HCT116 (cell line): ENCODE measurements at regions not wholly inside any gene's neighbourhood (a gene's known extent, or its start where the extent isn't known, plus 50 kb on each side); places are given as distances from the start of the nearest gene placed in this dataset.

Experiments
- ATAC-seq: fragments of 200-7000 bp; cut with Tn5 transposase; 2 replicates; pipeline ENCODE4 v1.9.1; 2020; ENCODE audit warnings: mild to moderate bottlenecking, moderate library complexity
- BruUV-seq: library from RNA; stranded (reverse); fragments of 400-500 nt; replicated peaks from 2 replicates; lab custom pipeline; 2021; lab: Mats Ljungman, UMichigan
- CTCF ChIA-PET: fragments of 300-600 bp; sonication (Branson Sonifier 250); formaldehyde crosslinking; loops from one replicate; lab custom pipeline; 2021; ENCODE audit warnings: antibody characterized with exemption; lab: Charles Lee
- POLR2A ChIA-PET: fragments of 300-600, 350-600 bp; sonication (Branson Sonifier 250); formaldehyde crosslinking; loops from one replicate; lab custom pipeline; 2021; ENCODE audit warnings: antibody characterized with exemption; lab: Charles Lee
- RAD21 ChIA-PET, 2 experiments: fragments of 300-600 bp; sonication (Branson Sonifier 250); formaldehyde crosslinking; loops; one replicate each; lab custom pipeline; 2023; ENCODE audit warnings: low total read pairs in 2 of 2; ENCODE audit not compliant: uncharacterized antibody in 2 of 2, unreplicated experiment in 2 of 2, low non-redundant PET in 1 of 2; lab: Charles Lee
- DNase-seq: peaks from one replicate; pipeline ENCODE4 v3.0.0-alpha.2; 2010; ENCODE audit warnings: low read depth, low spot score
- H2AFZ ChIP-seq: fragments of 200-600 bp; shearing (Covaris generic), sonication (generic); 2 replicates; pipeline ENCODE4 v1.6.1; 2017; ENCODE audit warnings: low read depth, mixed run types, mixed read lengths, antibody characterized with exemption, low read length; ENCODE audit not compliant: poor library complexity, severe bottlenecking
- H3K27ac ChIP-seq: 2 replicates; pipeline ENCODE4 v1.5.1; 2012; ENCODE audit warnings: low read depth, low read length
- H3K27me3 ChIP-seq: fragments of 200-600 bp; sonication (generic); 2 replicates; pipeline ENCODE4 v1.6.1; 2016; ENCODE audit warnings: mixed run types, low read length, mixed read lengths; ENCODE audit not compliant: insufficient read depth
- H3K36me3 ChIP-seq, 2 experiments: fragments of 200-500 bp in 1 of 2; fragments of 200-600 bp in 1 of 2; sonication (Bioruptor generic) in 1 of 2; sonication (generic) in 1 of 2; 2 replicates each; pipeline versions ENCODE4 v1.5.1 to v1.6.1; 2014 to 2016; ENCODE audit warnings: low read length in 2 of 2, inconsistent platforms in 1 of 2, mixed read lengths in 1 of 2, mixed run types in 1 of 2; ENCODE audit not compliant: insufficient read depth in 2 of 2, control insufficient read depth in 1 of 2
- H3K4me1 ChIP-seq, 2 experiments: fragments of 200-600 bp in 1 of 2; sonication (generic) in 1 of 2; 2 replicates each; pipeline versions ENCODE4 v1.5.1 to v1.6.1; 2012 to 2017; ENCODE audit warnings: low read length in 2 of 2, inconsistent platforms in 1 of 2, mild to moderate bottlenecking in 1 of 2, mixed read lengths in 1 of 2, mixed run types in 1 of 2, moderate library complexity in 1 of 2; ENCODE audit not compliant: insufficient read depth in 2 of 2, control insufficient read depth in 1 of 2
- H3K4me2 ChIP-seq: fragments of 200-600 bp; sonication (generic); 2 replicates; pipeline ENCODE4 v1.6.1; 2017; ENCODE audit warnings: mixed run types, low read length, mixed read lengths
- H3K4me3 ChIP-seq, 2 experiments: fragments of 200-600 bp in 1 of 2; sonication (generic) in 1 of 2; replicated peaks in 1 of 2; 2 replicates each; pipeline ENCODE4 v1.5.1; 2011 to 2016; ENCODE audit warnings: low read length in 2 of 2, control low read depth in 1 of 2, low read depth in 1 of 2, mild to moderate bottlenecking in 1 of 2, mixed read lengths in 1 of 2, mixed run types in 1 of 2
- H3K79me2 ChIP-seq: fragments of 200-600 bp; sonication (generic); 2 replicates; pipeline ENCODE4 v1.6.1; 2017; ENCODE audit warnings: mild to moderate bottlenecking, mixed run types, low read length, moderate library complexity, mixed read lengths; ENCODE audit not compliant: insufficient read depth
- H3K9ac ChIP-seq: fragments of 200-600 bp; sonication (generic); 2 replicates; pipeline ENCODE4 v1.6.1; 2016; ENCODE audit warnings: low read length, mixed read lengths
- H3K9me2 ChIP-seq: fragments of 200-600 bp; sonication (generic), shearing (Covaris generic); 2 replicates; pipeline ENCODE4 v1.6.1; 2017; ENCODE audit warnings: mixed run types, mild to moderate bottlenecking, moderate library complexity; ENCODE audit not compliant: insufficient read depth
- H3K9me3 ChIP-seq, 2 experiments: fragments of 200-500 bp in 1 of 2; fragments of 200-600 bp in 1 of 2; sonication (Bioruptor generic) in 1 of 2; sonication (generic) in 1 of 2; 2 replicates each; pipeline ENCODE4 v1.6.1; 2014 to 2017; ENCODE audit warnings: low read length in 2 of 2, mixed read lengths in 2 of 2, inconsistent platforms in 1 of 2, low read depth in 1 of 2, mild to moderate bottlenecking in 1 of 2, mixed run types in 1 of 2, moderate library complexity in 1 of 2; ENCODE audit not compliant: control insufficient read depth in 1 of 2, insufficient read depth in 1 of 2
- H4K20me1 ChIP-seq: fragments of 200-600 bp; sonication (generic), shearing (Covaris generic); 2 replicates; pipeline ENCODE4 v1.6.1; 2017; ENCODE audit warnings: mixed run types, mild to moderate bottlenecking, moderate library complexity; ENCODE audit not compliant: insufficient read depth
- CBX3 ChIP-seq: IDR thresholded peaks from 2 replicates; pipeline ENCODE4 v1.6.1; 2012; ENCODE audit warnings: low read depth
- CEBPB ChIP-seq: IDR thresholded peaks from 2 replicates; pipeline ENCODE4 v1.6.1; 2012; ENCODE audit warnings: low read depth
- EGR1 ChIP-seq: IDR thresholded peaks from 2 replicates; pipeline ENCODE4 v1.6.1; 2012; ENCODE audit warnings: low read depth
- ELF1 ChIP-seq: IDR thresholded peaks from 2 replicates; pipeline ENCODE4 v1.6.1; 2012; ENCODE audit warnings: low read depth, borderline replicate concordance
- EZH2phosphoT487 ChIP-seq: fragments of 200-600 bp; IDR thresholded peaks from 2 replicates; pipeline ENCODE4 v1.6.1; 2018; ENCODE audit warnings: antibody characterized with exemption, borderline replicate concordance
- FOSL1 ChIP-seq: IDR thresholded peaks from 2 replicates; pipeline ENCODE4 v1.6.1; 2012; ENCODE audit warnings: low read depth
- JUND ChIP-seq: IDR thresholded peaks from 2 replicates; pipeline ENCODE4 v1.6.1; 2012
- MAX ChIP-seq: IDR thresholded peaks from 2 replicates; pipeline ENCODE4 v1.6.1; 2012
- POLR2A ChIP-seq: IDR thresholded peaks from 2 replicates; pipeline ENCODE4 v1.7.0; 2011; ENCODE audit warnings: borderline replicate concordance; ENCODE audit not compliant: insufficient read depth, insufficient read length; ENCODE audit errors: extremely low read depth
- POLR2AphosphoS5 ChIP-seq: IDR thresholded peaks from 2 replicates; pipeline ENCODE4 v1.6.1; 2011; ENCODE audit warnings: mild to moderate bottlenecking, low read depth, low read length, moderate library complexity
- REST ChIP-seq: IDR thresholded peaks from 2 replicates; pipeline ENCODE4 v1.6.1; 2012; ENCODE audit warnings: low read depth
- SIN3A ChIP-seq: IDR thresholded peaks from 2 replicates; pipeline ENCODE4 v1.6.1; 2012; ENCODE audit warnings: low read depth
- SP1 ChIP-seq: IDR thresholded peaks from 2 replicates; pipeline ENCODE4 v1.6.1; 2012; ENCODE audit warnings: low read depth
- SRF ChIP-seq: IDR thresholded peaks from 2 replicates; pipeline ENCODE4 v1.6.1; 2012; ENCODE audit warnings: low read depth
- TCF7L2 ChIP-seq: IDR thresholded peaks from 2 replicates; pipeline ENCODE4 v1.7.0; 2011; ENCODE audit warnings: borderline replicate concordance, inconsistent platforms; ENCODE audit not compliant: insufficient read depth, insufficient read length; ENCODE audit errors: extremely low read depth
- ZFX ChIP-seq: fragments of 450-650 bp; IDR thresholded peaks from 2 replicates; pipeline ENCODE4 v1.6.1; 2017
- ZNF274 ChIP-seq: fragments of 200-500 bp; sonication (Bioruptor generic); IDR thresholded peaks from 2 replicates; pipeline ENCODE4 v1.6.1; 2014; ENCODE audit warnings: mild to moderate bottlenecking, low read depth, low read length, inconsistent platforms
- intact Hi-C: fragments of 100-400 bp; cut with micrococcal nuclease; formaldehyde crosslinking; loops from 2 replicates; pipeline ENCODE4 v1.10.0; 2022
- TF ChIP-seq, protein P1 (sequence below): IDR thresholded peaks from 2 replicates; pipeline ENCODE4 v1.6.1; 2012
- TF ChIP-seq, protein P2 (sequence below): IDR thresholded peaks from 2 replicates; pipeline ENCODE4 v1.6.1; 2011; ENCODE audit warnings: mild to moderate bottlenecking, low read length, moderate library complexity; ENCODE audit not compliant: insufficient replicate concordance; ENCODE audit errors: extremely low read depth
- TF ChIP-seq, protein P3 (sequence below), 3 experiments: fragments of 200-600 bp in 1 of 3; sonication (generic) in 1 of 3; IDR thresholded peaks in 2 of 3; conservative IDR thresholded peaks in 1 of 3; 2 replicates each; pipeline ENCODE4 v1.5.1; 2012 to 2017; ENCODE audit warnings: low read depth in 2 of 3, low read length in 2 of 3, antibody characterized with exemption in 1 of 3, borderline replicate concordance in 1 of 3, control low read depth in 1 of 3, mild to moderate bottlenecking in 1 of 3, mixed read lengths in 1 of 3, mixed run types in 1 of 3, moderate library complexity in 1 of 3; ENCODE audit not compliant: insufficient read depth in 1 of 3

GRCh38 chrX:135649561-135649960, 63.9 kb upstream of the CT45A1 start:
- Histone ChIP-seq H4K20me1 (no peaks in the 10 kb centered on the region), H3K9me3 (no peaks in the 10 kb centered on the region), H3K27ac (no peak overlapping the region), H3K4me3 (no peak overlapping the region), H3K4me2 (no peak overlapping the region), H3K9ac (no peak overlapping the region), H3K36me3 (no peaks in the 10 kb centered on the region), H2AFZ (no peak overlapping the region), H3K4me1 (no peaks in the 10 kb centered on the region)
- BruUV-seq: no TSS peak
- CTCF ChIA-PET: no interaction called here
- DNase-seq (no peak), ATAC-seq (no peak)
- POLR2A ChIA-PET: no interaction called here
- RAD21 ChIA-PET: no interaction called here
- intact Hi-C loops: no loop called here
- TF ChIP-seq SIN3A (no peak), EZH2phosphoT487 (no peak), MAX (no peak), CBX3 (no peak), EGR1 (no peak), ELF1 (no peak), JUND (no peak), POLR2A (no peak), SP1 (no peak), REST (no peak), SRF (no peak), ZFX (no peak), TCF7L2 (no peak), CEBPB (no peak), ZNF274 (no peak), FOSL1 (no peak), POLR2AphosphoS5 (no peak)
- TF ChIP-seq, protein P1, sequence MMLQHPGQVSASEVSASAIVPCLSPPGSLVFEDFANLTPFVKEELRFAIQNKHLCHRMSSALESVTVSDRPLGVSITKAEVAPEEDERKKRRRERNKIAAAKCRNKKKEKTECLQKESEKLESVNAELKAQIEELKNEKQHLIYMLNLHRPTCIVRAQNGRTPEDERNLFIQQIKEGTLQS: no peak
- TF ChIP-seq, protein P2, sequence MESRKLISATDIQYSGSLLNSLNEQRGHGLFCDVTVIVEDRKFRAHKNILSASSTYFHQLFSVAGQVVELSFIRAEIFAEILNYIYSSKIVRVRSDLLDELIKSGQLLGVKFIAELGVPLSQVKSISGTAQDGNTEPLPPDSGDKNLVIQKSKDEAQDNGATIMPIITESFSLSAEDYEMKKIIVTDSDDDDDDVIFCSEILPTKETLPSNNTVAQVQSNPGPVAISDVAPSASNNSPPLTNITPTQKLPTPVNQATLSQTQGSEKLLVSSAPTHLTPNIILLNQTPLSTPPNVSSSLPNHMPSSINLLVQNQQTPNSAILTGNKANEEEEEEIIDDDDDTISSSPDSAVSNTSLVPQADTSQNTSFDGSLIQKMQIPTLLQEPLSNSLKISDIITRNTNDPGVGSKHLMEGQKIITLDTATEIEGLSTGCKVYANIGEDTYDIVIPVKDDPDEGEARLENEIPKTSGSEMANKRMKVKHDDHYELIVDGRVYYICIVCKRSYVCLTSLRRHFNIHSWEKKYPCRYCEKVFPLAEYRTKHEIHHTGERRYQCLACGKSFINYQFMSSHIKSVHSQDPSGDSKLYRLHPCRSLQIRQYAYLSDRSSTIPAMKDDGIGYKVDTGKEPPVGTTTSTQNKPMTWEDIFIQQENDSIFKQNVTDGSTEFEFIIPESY: no peak
- TF ChIP-seq, protein P3, sequence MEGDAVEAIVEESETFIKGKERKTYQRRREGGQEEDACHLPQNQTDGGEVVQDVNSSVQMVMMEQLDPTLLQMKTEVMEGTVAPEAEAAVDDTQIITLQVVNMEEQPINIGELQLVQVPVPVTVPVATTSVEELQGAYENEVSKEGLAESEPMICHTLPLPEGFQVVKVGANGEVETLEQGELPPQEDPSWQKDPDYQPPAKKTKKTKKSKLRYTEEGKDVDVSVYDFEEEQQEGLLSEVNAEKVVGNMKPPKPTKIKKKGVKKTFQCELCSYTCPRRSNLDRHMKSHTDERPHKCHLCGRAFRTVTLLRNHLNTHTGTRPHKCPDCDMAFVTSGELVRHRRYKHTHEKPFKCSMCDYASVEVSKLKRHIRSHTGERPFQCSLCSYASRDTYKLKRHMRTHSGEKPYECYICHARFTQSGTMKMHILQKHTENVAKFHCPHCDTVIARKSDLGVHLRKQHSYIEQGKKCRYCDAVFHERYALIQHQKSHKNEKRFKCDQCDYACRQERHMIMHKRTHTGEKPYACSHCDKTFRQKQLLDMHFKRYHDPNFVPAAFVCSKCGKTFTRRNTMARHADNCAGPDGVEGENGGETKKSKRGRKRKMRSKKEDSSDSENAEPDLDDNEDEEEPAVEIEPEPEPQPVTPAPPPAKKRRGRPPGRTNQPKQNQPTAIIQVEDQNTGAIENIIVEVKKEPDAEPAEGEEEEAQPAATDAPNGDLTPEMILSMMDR (IDR thresholded peaks at IDR 0.05 in 2 of 3, conservative IDR thresholded peaks at IDR 0.05 in 1 of 3; ENCODE audit: borderline replicate concordance in 1 of 3, insufficient read depth in 1 of 3, low read depth in 2 of 3, low read length in 2 of 3): no peak
- TF ChIP-seq, all 23 proteins: peak for 0
- Histone ChIP-seq H3K9me2 (no peaks in the 10 kb centered on the region), H3K27me3 (no peaks in the 10 kb centered on the region), H3K79me2 (no peaks in the 10 kb centered on the region)
